IMR-90 (cell line): ENCODE measurements at regions not wholly inside any gene's neighbourhood (a gene's known extent, or its start where the extent isn't known, plus 50 kb on each side); places are given as distances from the start of the nearest gene placed in this dataset.
A peak's percentile ranks its signal among the peaks of the same experiment; 100 is the strongest.

ENCODE experiments used
- BHLHE40 ChIP-seq: fragments of 150-350 bp; IDR thresholded peaks from 2 replicates; pipeline ENCODE4 v1.6.1; 2016; ENCODE audit warnings: mild to moderate bottlenecking, low read depth, low read length
- CEBPB ChIP-seq: IDR thresholded peaks from 2 replicates; pipeline ENCODE4 v1.6.1; 2012; ENCODE audit warnings: low read depth, low read length, improper control_type of control experiment
- CTCF ChIP-seq: conservative IDR thresholded peaks from 2 replicates; pipeline ENCODE4 v1.5.1; 2012; ENCODE audit warnings: mild to moderate bottlenecking, low read depth, low read length, improper control_type of control experiment
- FOS ChIP-seq: fragments of 150-350 bp; IDR thresholded peaks from 2 replicates; pipeline ENCODE4 v1.6.1; 2016; ENCODE audit warnings: low read depth, low read length
- MAFK ChIP-seq: IDR thresholded peaks from 2 replicates; pipeline ENCODE4 v1.6.1; 2012; ENCODE audit warnings: low read depth, low read length, improper control_type of control experiment
- POLR2A ChIP-seq: IDR thresholded peaks from 2 replicates; pipeline ENCODE4 v1.6.1; 2012; ENCODE audit warnings: mild to moderate bottlenecking, low read depth, low read length
- RAD21 ChIP-seq: IDR thresholded peaks from 2 replicates; pipeline ENCODE4 v1.6.1; 2012; ENCODE audit warnings: low read length, improper control_type of control experiment
- RCOR1 ChIP-seq: IDR thresholded peaks from 2 replicates; pipeline ENCODE4 v1.6.1; 2012; ENCODE audit warnings: mild to moderate bottlenecking, low read length, improper control_type of control experiment; ENCODE audit not compliant: insufficient replicate concordance
- RFX5 ChIP-seq: IDR thresholded peaks from 2 replicates; pipeline ENCODE4 v1.8.0; 2012; ENCODE audit warnings: low read depth, mild to moderate bottlenecking, low read length, moderate library complexity
- SMC3 ChIP-seq: fragments of 150-350 bp; IDR thresholded peaks from 2 replicates; pipeline ENCODE4 v1.6.1; 2016; ENCODE audit warnings: low read depth, mild to moderate bottlenecking, antibody characterized with exemption, low read length, moderate library complexity

GRCh38 chr3:66121318-66121717, 82.6 kb upstream of the MAGI1 start:
- no peak for TF ChIP-seq SMC3
- TF ChIP-seq CTCF, result no peak
- TF ChIP-seq POLR2A, result no peak
- no peak for TF ChIP-seq RAD21
- no peak for TF ChIP-seq RCOR1
- TF ChIP-seq BHLHE40, result no peak; the same call in 1 of the 2 replicates
- TF ChIP-seq FOS, result peak; percentile 18; the same call in 1 of the 2 replicates
- TF ChIP-seq RFX5, result no peak
- no peak for TF ChIP-seq CEBPB
- no peak for TF ChIP-seq MAFK
